Right atrium auricular region (tissue), 2 donors: ENCODE measurements at regions not wholly inside any gene's neighbourhood (a gene's known extent, or its start where the extent isn't known, plus 50 kb on each side); places are given as distances from the start of the nearest gene placed in this dataset.

ENCODE experiments used
- DNase-seq: peaks from one replicate; pipeline ENCODE4 v3.0.0-alpha.2; 2019; ENCODE audit warnings: low spot score
- H3K27ac ChIP-seq, 2 donors: fragments of 200-600 bp; sonication (generic); 1 replicate in 1 of 2; 2 replicates in 1 of 2; pipeline ENCODE4 v1.5.1; 2016 to 2019
- H3K27me3 ChIP-seq, 2 donors: fragments of 200-600 bp; sonication (generic); one replicate each; pipeline versions ENCODE4 v1.5.1 to v1.6.0; 2017 to 2019
- H3K36me3 ChIP-seq: fragments of 200-600 bp; sonication (generic); one replicate; pipeline ENCODE4 v1.5.1; 2016
- H3K4me1 ChIP-seq, 2 donors: fragments of 200-600 bp; sonication (generic); one replicate each; pipeline versions ENCODE4 v1.5.1 to v1.6.0; 2017 to 2019
- H3K4me3 ChIP-seq, 2 donors: fragments of 200-600 bp; sonication (generic); 1 replicate in 1 of 2; 2 replicates in 1 of 2; pipeline ENCODE4 v1.5.1; 2017 to 2019; ENCODE audit warnings: mild to moderate bottlenecking in 1 of 2, moderate library complexity in 1 of 2
- H3K9me3 ChIP-seq, 2 donors: fragments of 200-600 bp; sonication (generic); one replicate each; pipeline ENCODE4 v1.5.1; 2019
- CTCF ChIP-seq, 2 donors: fragments of 200-600 bp; sonication (generic); IDR thresholded peaks; one replicate each; pipeline ENCODE4 v1.5.1; 2019; ENCODE audit warnings: antibody characterized with exemption in 2 of 2

- Histone ChIP-seq H3K36me3 (no peaks in the 10 kb centered on the region), H3K4me3 (no peak overlapping the region), H3K9me3 (no peaks in the 10 kb centered on the region), H3K27ac (no peak overlapping the region), H3K27me3 (no peaks in the 10 kb centered on the region), H3K4me1 (no peaks in the 10 kb centered on the region)
- TF ChIP-seq CTCF (IDR thresholded peaks at IDR 0.05), result no peak
- DNase-seq, result no peak
Observed at GRCh38 chr11:71349627-71350026, 97.2 kb upstream of the SHANK2 start.

- Histone ChIP-seq H3K36me3 (no peaks in the 10 kb centered on the region), H3K27me3 (no peaks in the 10 kb centered on the region), H3K4me1 (no peaks in the 10 kb centered on the region), H3K4me3 (no peak overlapping the region), H3K27ac (no peak overlapping the region), H3K9me3 (no peaks in the 10 kb centered on the region)
- TF ChIP-seq CTCF (IDR thresholded peaks at IDR 0.05), result no peak
- no peak for DNase-seq
Observed at GRCh38 chr11:71343828-71344400, 91.5 kb upstream of the SHANK2 start.

- DNase-seq, result no peak
- Histone ChIP-seq H3K9me3 (no peaks in the 10 kb centered on the region), H3K27me3 (no peaks in the 10 kb centered on the region), H3K27ac (no peak overlapping the region), H3K36me3 (no peaks in the 10 kb centered on the region), H3K4me1 (no peaks in the 10 kb centered on the region), H3K4me3 (no peak overlapping the region)
- TF ChIP-seq CTCF (IDR thresholded peaks at IDR 0.05), result peak in 1 of 2 donors; percentile 30
Observed at GRCh38 chr11:71342951-71343827, 90.8 kb upstream of the SHANK2 start.

GRCh38 chr11:71342116-71342515 lies 89.7 kb upstream of the SHANK2 start:
- H3K27ac ChIP-seq, result no peak overlapping the region
- no peaks in the 10 kb centered on the region for H3K4me1 ChIP-seq
- no peaks in the 10 kb centered on the region for H3K36me3 ChIP-seq
- DNase-seq, result no peak
- no peak overlapping the region for H3K4me3 ChIP-seq
- H3K9me3 ChIP-seq, result no peaks in the 10 kb centered on the region
- no peak for TF ChIP-seq CTCF (IDR thresholded peaks at IDR 0.05)
- no peaks in the 10 kb centered on the region for H3K27me3 ChIP-seq

GRCh38 chr11:71341596-71341995 lies 89.2 kb upstream of the SHANK2 start:
- DNase-seq, result no peak
- Histone ChIP-seq H3K4me1 (no peaks in the 10 kb centered on the region), H3K4me3 (no peak overlapping the region), H3K27me3 (no peaks in the 10 kb centered on the region), H3K27ac (no peak overlapping the region), H3K9me3 (no peaks in the 10 kb centered on the region), H3K36me3 (no peaks in the 10 kb centered on the region)
- no peak for TF ChIP-seq CTCF (IDR thresholded peaks at IDR 0.05)
